ENCODE measurements at regions not wholly inside any gene's neighbourhood (a gene's known extent, or its start where the extent isn't known, plus 50 kb on each side); places are given as distances from the start of the nearest gene placed in this dataset.

- TF ChIP-seq, protein P1, sequence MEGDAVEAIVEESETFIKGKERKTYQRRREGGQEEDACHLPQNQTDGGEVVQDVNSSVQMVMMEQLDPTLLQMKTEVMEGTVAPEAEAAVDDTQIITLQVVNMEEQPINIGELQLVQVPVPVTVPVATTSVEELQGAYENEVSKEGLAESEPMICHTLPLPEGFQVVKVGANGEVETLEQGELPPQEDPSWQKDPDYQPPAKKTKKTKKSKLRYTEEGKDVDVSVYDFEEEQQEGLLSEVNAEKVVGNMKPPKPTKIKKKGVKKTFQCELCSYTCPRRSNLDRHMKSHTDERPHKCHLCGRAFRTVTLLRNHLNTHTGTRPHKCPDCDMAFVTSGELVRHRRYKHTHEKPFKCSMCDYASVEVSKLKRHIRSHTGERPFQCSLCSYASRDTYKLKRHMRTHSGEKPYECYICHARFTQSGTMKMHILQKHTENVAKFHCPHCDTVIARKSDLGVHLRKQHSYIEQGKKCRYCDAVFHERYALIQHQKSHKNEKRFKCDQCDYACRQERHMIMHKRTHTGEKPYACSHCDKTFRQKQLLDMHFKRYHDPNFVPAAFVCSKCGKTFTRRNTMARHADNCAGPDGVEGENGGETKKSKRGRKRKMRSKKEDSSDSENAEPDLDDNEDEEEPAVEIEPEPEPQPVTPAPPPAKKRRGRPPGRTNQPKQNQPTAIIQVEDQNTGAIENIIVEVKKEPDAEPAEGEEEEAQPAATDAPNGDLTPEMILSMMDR (conservative IDR thresholded peaks at IDR 0.05; ENCODE audit: control insufficient read depth, insufficient read depth, low read depth, low read length): no peak
- peak; percentile 54 for DNase-seq (ENCODE audit: low read depth)
- H3K4me3 ChIP-seq (ENCODE audit: control insufficient read depth, low read depth, low read length): no peak overlapping the region
Measured at GRCh38 chrX:46298821-46299220, 246.4 kb downstream of the ZNF674 start.

GRCh38 chrX:46295963-46296362 lies 249.3 kb downstream of the ZNF674 start:
- no peak overlapping the region for H3K4me3 ChIP-seq (ENCODE audit: control insufficient read depth, low read depth, low read length)
- no peak for DNase-seq (ENCODE audit: low read depth)
- TF ChIP-seq, protein P1 (conservative IDR thresholded peaks at IDR 0.05; ENCODE audit: control insufficient read depth, insufficient read depth, low read depth, low read length): no peak

DNA sequence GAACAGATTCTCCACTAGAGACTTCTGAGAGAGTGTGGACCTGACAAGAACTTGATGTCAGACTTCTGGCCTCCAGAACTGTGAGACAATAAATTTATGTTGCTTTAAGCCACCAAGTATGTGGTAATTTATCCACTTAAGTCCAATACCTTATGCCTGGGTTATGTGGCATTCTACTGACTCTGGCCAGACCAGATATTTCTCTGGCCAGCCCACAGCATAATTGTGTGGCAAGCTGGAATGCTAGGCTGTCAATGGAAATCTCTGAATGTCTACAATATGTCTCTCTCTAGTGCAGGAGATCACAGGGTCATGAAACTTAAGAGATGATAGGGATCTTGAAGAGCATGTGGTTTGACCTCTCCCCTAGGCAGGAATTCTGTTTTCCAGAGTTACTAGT lies 251.0 kb downstream of the ZNF674 start:
- no peak overlapping the region for H3K4me3 ChIP-seq (ENCODE audit: control insufficient read depth, low read depth, low read length)
- TF ChIP-seq, protein P1 (conservative IDR thresholded peaks at IDR 0.05; ENCODE audit: control insufficient read depth, insufficient read depth, low read depth, low read length): no peak
- peak; percentile 11 for DNase-seq (ENCODE audit: low read depth)

DNA sequence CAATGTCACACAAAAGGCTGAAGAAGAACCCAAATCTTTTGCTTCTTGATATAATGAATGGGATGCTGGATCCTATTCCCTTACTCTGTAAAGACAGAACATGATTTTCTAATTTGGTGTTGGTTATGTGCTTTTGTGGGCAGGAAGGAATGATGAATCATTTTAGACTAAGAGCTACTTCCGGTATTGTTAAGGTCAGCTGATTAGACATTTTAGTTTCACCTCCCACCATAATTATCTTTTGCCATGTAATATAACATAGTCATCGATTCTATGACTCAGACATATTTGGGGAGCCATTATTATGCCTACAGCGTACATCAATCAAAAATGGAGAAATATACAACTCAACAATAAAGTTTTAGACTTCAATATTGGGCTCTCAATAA lies 265.3 kb downstream of the ZNF674 start:
- peak; percentile 75 for DNase-seq (ENCODE audit: low read depth)
- TF ChIP-seq, protein P1 (conservative IDR thresholded peaks at IDR 0.05; ENCODE audit: control insufficient read depth, insufficient read depth, low read depth, low read length): no peak
- no peak overlapping the region for H3K4me3 ChIP-seq (ENCODE audit: control insufficient read depth, low read depth, low read length)

- TF ChIP-seq, protein P1 (conservative IDR thresholded peaks at IDR 0.05; ENCODE audit: control insufficient read depth, insufficient read depth, low read depth, low read length): peak; percentile 21
- DNase-seq (ENCODE audit: low read depth): peak; percentile 23
- no peak overlapping the region for H3K4me3 ChIP-seq (ENCODE audit: control insufficient read depth, low read depth, low read length)
Measured at GRCh38 chrX:46279214-46279924, 265.9 kb downstream of the ZNF674 start.

DNA sequence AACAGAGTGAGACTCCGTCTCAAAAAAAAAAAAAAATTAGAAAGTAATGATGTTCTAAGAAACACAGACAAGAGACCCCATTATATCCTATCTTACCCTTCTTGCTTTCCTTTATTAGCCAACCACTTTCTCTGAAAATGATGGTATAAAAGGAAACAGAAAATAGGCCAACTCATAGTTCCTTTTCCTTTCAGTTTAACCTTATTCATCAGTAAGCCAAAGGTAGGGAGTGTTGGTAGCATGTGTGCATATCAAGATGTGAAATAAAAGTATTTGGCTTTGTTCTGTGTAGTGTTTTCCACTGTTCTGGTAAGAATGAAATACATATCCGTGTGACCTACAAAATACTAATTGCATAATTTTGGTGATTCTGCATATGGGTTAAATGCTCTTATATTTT lies 266.6 kb downstream of the ZNF674 start:
- no peak overlapping the region for H3K4me3 ChIP-seq (ENCODE audit: control insufficient read depth, low read depth, low read length)
- DNase-seq (ENCODE audit: low read depth): no peak
- TF ChIP-seq, protein P1 (conservative IDR thresholded peaks at IDR 0.05; ENCODE audit: control insufficient read depth, insufficient read depth, low read depth, low read length): no peak
